ENCODE measurements at regions not wholly inside any gene's neighbourhood (a gene's known extent, or its start where the extent isn't known, plus 50 kb on each side); places are given as distances from the start of the nearest gene placed in this dataset.

DNA sequence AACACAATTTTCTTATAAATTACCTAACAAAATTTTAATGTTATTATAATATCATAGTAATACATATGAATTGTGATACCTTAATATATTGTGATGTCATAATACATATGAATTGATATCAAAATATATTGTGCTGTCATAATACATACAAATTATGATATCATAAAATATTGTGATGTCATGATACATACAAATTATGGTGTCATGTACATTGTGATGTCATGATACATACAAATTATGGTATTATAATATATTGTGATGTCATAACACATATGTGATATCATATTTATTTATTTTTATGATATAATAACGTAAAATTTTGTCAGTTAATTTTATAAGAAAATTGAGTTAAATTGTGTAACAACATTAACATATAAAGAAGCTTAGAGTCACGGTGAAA is 1927.2 kb downstream of the TP53TG3F start:
- DNase-seq = no peak

DNA sequence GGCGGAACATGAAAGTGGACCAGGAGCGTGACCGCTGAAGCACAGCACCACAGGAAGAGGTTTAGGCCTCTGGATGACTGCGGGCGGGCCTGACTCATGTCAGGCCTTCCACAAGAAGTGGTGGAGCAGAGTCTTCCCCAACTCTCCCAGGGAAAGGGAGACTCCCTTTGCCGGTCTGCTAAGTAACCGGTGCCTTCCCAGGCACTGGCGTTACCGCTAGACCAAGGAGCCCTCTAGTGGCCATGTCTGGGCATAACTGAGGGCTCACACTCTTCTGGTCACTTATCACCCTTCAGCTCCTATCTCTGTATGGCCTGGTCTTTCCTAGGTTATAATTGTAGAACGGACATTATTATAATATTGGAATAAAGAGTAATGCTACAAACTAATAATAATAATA is 1931.9 kb downstream of the TP53TG3F start:
- DNase-seq = peak in 1 of 3 donors; percentile 6

DNA sequence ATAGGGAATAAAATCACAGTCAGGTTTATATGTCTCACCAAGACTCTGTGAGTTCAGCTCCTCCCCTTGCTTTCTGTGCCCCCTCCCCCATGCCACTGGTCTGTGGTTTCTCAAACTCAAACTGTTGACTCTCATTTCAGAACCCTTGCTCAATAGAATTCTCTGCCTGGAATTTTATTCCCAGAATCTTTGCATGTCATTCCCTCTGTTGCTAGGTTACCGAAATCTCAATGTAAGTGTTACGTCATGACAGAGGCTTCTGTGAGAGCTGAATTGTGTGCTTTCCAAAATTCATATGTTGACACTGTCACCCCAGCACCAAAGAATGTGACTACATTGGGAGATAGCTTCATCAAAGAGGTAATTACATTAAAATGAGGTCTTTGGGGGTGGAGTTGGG is 1938.8 kb downstream of the TP53TG3F start:
- no peak for DNase-seq

DNA sequence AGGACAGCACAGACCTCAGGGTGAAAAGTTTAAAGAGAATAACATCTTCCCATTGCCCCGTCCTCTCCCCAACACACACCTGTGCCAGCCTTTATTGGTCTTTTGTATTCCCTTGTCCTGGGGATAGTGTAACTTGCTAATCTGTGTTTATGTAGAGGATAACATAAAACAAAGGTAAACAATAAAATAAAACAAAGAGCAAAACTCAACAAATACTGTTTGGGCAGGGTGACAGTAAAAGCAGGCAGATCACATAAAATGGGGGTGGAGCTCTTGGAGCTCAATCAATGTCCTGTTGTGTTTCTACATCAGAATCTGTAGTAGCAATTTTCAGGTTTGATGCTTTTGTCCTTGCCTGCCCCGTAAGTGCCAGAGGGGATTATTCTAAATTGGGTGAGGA is 1939.7 kb downstream of the TP53TG3F start:
- DNase-seq = no peak

DNA sequence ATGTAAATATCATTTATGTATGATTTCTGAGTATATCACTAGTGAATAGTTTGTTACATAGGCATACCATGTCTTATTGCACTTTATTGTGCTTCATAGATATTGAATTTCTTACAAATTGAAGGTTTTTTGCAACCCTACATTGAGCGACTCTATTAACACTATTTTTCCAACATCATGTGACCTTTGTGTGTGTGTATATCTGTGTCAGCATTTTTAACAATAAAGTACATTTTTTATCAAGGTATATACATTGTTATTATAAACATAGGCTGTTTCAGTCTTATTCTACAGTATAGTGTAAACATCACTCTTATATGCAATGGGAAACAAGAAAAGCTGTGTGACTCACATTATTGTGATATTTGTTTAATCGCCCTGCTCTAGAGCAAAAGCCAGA is 1944.9 kb downstream of the TP53TG3F start:
- no peak for DNase-seq

DNA sequence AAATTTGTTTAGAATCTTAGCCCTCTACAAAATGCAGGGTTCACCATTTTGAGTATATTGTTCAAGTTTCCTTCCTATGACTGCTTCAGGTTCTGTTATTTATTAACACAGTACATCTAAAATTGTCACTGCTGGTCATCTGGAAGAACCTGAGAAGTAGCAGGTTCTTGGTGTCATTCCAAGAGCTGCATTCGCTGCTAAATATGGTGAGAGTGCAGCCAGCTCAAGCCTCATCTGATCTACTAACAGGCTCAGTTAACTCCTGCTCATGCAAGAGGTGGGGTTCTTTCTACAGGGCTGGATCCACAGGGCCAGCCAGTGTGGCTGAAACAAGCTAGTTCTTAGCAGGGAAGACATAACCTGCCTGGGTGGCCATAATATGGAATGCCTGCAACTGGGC is 1946.1 kb downstream of the TP53TG3F start:
- no peak for DNase-seq

DNA sequence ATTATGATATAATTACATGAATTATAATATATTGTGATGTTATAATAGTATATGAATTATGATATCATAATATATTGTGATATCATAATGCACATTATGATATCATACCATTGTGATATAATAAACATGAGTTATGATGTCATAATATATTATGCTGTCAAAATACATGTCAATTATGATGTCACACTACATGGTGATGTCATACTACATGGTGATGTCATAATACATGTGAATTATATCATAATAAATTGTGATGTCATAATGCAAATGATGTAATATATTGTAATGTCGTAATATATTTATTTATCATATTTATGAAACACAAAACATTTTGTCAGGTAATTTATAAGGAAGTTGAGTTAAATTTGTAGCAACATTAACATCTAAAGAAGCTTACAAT is 1950.1 kb downstream of the TP53TG3F start:
- DNase-seq = no peak

DNA sequence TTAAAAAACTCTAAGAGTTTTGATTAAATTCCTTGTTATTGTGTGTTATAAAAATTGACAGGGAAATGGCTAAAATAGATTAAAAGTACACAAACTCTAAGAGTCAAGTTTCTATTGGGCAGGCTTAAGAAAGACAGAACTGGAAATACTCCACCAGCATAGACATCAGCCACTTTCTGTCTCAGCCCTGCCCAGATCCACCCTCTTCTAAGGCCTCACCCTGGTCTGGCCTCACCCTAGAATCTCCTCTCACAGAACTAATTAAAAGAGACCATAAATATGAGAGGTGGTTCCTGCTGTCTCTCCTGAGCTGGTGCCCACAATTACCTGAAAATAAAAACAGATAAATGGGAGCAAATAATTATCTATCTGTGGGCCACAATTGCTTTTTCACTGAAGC is 1951.0 kb downstream of the TP53TG3F start:
- no peak for DNase-seq

DNA sequence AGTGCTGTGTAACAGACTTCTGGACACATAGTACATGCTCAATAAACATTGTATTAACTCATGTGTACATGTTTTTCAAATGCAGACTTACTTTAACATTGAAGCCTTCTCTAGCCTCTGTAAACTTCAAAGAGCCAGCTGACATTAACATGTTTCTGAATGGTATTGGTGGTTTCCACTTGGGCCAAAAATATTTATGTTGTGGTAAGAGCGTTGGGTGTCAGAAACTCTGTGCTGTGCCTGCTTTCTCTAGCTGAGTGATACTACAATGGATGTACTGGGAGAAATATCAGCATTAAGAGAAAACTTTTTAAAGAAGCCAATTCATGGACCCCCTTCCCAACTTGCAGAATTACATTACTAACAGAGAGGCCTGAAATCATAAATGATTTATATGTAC is 1951.7 kb downstream of the TP53TG3F start:
- no peak for DNase-seq

DNA sequence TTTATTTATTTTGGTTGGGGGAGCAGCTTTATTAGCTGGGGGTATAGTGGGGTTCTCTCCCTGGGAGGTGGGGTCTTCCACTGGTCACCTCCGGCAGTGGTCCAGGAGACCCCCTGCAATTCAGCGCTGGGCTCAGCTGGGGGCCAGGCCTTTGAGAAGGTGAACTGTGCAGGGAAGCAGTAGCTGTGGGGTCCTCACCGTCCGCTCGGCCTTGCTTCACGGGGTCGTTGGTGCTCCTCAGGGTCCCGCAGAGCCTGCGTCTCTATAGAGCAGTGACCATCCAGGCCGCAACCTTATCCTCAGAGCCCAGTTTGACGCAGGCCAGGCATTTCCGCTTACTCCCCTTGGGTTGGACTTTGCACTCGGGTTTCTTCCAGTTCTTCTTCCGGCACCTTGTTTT is 1954.7 kb downstream of the TP53TG3F start:
- no peak for DNase-seq

DNA sequence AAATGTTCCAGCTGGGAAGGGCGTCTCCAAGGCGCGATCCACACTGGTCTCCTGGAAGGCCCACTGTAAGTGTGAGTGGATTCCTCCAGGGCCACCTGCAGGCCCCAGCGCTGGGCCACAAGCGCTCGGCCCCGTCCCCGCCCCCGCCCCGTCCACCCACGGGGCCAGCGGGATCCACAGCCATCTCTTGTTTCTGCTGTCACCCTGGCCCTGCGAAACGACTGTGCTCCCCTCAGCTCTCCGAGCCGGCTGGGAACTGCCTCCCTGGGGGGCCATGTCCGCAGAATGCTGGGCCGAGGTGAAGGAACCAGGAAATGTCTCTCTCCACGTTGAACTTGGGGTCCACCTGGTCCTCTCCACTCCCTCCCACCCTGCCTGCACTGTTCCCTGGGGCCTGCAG is 1955.2 kb downstream of the TP53TG3F start:
- DNase-seq = no peak

DNA sequence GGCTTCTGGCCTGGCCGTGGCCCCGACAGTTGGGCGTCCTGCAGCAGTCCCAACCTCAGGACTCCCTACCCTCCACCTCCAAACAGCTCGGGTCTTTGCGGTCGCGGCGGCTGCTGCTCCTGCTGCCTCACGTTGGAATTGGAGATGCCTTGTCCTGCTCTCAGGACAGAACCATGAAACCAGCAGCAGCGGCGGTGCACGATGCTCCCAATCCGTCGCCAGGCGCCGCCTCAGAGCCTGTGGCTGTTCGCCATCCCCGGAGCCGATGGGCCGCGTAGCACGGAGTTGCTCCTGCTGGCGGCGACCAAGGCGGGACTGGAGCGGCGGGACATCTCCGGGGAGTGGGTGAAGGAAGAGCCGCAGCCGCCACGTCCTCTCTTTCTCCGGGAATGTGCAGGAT is 1965.9 kb downstream of the TP53TG3F start:
- no peak for DNase-seq

DNA sequence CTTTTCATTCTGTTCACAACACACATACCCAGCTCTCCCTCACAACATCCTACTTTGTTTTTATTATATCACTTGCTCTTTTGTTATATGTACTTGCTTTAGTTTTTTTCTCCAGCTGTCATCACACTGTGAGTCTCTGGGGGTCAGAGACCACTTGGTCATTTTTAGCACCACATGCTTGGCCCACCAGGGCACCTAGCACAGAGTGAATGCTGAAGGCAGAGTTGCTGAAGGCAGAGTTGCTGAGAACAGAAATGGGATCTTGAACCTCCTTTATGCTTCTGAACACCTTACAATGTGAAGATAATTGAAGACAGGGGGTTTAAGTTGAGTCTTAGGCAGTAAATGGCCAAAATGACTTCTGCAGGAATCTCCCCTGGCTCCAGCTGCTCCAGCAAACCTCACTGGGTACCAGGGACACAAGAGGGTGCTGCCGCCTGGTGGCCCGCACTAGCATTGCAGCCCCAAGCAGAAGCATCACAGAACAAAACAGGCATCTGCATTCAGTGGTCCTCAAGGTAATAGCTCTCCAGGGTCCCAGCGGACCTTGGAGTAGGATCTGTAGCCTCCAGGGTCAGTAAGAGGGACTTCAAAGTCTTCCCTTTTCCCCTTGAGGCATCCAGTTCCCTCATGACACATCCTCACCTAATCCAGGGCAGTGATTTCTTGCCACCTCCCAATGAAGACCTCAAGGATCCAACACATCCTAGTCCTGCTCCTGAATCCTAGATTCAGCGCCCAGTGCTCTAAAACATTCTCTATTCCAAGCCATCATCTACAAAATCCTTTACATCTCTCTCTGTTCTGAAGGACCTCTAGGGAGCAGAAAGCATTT is 1972.6 kb downstream of the TP53TG3F start:
- no peak for DNase-seq

DNA sequence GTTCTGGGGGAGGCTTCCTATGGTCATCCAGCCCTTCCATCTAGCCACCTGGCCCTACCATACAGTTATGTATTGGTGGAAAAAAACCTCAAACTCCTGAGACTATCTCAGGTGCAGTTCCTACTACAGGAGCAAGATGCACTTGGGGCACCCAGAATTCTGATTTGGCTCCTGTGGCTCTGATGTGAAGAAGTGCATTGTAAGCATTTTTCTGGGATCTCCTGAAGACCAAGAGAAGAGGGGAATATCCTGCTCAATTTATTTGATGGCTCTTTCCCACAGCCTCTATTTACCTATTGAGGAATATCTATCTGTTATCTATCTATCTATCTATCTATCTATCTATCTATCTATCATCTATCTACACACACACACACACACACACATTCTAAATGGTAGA is 1981.5 kb downstream of the TP53TG3F start:
- no peak for DNase-seq

DNA sequence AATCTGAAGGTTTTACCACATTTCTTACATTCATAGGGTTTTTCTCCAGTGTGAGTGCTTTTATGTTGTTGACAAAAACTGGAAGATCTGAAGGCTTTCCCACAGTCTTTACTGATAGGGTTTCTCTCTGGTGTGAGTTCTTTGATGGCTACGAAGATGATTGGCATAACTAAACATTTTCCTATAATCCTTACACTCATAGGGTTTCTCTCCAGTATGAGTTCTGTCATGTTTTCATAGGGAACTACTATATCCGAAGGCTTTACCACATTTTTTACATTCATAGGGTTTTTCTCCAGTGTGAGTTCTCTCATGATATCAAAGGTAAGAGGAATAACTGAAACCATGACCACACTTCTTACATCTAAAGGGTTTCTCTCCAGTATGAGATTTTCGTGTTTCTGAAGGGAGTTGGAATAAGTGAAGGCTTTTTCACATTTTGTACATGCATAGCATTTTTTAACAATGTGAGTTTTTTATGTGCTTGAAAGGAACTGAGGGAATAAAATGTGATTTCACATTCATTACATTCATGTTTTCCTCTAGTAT is 1987.7 kb downstream of the TP53TG3F start:
- DNase-seq = no peak

DNA sequence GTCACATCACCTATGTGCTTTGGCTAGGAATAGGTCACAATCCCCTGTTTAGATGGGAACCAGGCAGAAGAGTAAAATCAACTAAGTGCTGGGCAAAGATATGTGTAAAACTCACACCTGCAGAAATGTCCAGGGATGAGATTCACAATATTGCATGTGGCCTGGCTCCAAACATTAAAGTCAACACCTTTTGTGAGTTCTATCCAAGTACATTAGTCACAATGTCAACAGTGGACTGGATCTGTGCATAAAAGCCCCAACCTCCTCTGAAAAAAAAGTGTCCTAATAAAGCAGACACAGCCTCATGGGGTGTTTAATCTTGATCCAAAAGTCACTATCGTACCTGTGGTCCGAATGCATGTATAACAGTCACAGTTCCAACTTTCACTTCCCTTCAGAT is 1990.3 kb downstream of the TP53TG3F start:
- no peak for DNase-seq

DNA sequence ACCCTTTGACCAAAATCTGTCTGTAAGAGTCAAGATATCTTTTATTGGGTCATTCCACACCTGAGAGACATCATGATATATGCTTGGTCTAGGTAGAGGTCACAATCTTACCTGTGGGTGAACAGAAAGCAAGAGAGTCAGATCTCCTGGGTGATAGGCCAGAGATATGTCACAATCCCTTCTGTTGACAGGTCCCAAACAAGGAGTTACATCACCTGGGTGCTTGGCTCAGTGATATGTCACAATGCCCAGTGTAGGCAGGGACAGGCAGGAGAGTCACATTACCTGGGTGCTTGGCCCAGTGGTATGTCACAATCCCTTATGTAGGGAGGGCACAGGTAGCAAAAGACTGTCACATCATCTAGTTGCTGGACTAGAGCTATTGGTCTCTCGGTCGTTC is 1991.2 kb downstream of the TP53TG3F start:
- DNase-seq = no peak

DNA sequence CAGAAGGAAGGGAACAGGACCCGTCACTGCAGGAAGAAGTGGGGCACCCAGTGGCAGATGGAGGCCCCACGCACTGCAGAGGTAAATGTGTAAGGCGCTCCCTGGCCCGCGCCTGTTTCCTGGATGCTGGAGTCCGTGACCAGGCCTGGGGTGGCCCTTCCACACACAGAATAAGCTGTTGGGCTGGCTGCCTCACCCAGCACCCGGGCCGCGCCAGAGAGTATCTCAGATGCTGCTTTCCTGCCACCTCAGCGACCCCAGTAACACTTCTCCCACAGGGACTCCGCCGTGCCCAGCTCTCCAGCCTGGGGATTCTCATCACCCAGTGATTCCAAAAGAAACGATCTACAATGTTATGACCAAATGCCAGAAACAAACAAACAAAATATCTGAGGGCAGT is 1993.1 kb downstream of the TP53TG3F start:
- DNase-seq = no peak

DNA sequence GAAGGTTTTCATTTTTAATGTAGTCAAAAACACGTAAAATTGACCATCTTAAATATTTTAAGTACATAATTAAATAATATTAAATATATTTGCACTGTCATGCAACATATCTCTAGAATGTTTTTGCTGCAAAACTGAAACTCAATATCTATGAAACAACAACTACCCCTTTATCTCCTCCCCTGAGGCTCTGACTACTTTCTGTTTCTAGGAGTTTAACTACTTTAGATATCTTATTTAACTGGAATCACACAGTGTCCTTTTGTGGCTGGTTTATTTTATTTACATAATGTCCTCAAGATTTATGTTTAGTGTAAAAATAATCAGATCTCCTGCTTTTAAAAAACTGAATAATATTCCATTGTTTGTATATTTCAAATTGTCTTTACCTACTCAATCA is 2003.9 kb downstream of the TP53TG3F start:
- no peak for DNase-seq

DNA sequence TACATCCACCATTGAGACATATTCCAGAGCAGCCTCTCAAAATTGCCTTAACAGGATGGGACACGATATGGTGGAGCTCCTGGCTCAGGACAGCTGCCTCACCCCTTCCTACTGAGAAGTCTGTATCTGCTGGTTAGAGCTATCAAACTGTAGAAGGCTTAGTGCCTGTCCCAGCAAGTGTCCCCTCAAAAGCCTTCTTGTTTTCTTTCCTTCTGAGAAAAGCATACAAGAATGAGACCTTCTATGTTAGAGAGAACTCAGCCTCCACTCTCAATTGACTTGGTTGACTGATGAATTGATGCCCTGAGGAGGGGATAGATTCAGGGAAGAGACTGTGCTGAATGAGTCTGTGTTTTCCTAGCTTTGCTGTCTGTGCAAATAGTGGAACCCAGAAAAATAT is 2020.9 kb downstream of the TP53TG3F start:
- DNase-seq = no peak

DNA sequence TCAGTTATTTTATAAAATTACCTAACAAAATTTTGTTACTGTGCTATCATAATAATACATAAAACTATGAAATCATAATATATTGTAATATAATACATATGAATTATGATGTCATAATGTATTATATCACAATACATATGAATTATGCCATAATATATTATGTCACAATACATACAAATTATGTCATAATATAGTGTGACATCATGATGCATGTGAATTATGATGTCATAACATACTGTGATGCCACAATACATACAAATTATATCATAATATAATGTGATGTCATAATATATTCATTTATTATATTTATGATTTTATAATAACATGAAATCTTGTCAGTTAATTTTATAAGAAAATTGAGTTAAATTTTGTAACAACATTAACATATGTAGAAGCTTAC is 2021.6 kb downstream of the TP53TG3F start:
- DNase-seq = no peak

DNA sequence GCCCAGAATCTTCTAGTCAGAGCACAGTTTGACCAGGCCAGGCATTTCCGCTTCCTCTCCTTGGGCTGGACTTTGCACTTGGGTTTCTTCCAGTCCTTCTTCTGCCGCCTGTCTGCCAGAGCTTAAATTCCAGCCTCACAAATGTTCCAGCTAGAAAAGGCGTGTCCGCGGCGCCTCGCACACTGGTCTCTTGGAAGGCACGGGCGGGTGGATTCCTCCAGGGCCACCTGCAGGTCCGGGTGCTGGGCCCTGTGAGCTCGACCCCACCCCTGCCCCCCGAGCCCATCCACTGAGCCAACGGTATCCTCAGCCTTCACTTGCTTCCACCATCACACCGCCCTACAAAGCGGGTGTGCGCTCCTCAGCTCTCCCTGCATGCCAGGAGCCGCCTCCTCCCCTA is 2026.5 kb downstream of the TP53TG3F start:
- no peak for DNase-seq

DNA sequence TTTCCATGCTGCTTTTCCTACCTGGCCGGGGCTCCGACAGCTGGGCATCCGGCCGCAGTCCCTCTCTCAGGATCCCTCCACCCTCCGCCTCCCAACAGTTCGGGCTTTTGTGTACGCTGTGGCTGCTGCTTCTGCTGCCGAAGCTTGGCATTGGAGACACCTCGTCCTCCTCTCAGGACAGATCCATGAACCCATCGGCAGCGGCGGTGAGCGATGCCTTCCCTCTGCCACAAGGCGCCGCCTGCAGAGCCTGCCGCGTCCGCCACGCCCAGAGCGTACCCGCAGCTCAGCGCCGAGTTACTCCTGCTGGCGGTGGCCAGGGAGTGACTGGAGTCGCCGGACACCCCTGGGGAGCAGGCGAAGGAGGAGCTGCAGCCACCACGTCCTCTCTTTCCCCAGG is 2032.8 kb downstream of the TP53TG3F start:
- DNase-seq = no peak

DNA sequence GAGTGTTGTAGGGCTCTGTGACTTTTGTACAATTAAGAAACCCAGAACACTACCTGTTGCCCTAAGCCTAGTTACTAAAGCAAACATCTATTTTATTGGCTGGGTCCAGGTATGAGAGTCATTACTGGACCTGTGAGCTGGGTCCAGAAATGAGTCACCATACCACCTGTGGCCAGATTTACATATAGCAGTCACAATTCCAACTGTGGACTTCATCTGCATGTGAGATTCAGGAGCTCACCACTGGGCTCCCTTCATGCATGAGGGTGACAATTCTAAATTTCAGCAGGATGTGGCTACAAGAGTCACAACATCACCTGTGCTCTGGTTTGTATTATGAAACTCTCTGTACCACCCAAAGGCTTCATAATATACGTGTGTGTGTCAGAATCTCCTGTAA is 2038.0 kb downstream of the TP53TG3F start:
- DNase-seq = no peak

All from muscle of back (tissue), 3 donors.